ENCODE measurements at regions not wholly inside any gene's neighbourhood (a gene's known extent, or its start where the extent isn't known, plus 50 kb on each side); places are given as distances from the start of the nearest gene placed in this dataset.

- intact Hi-C loops (cut with DNase I; ENCODE audit: low total_unique reads): no loop called here
- H3K4me1 ChIP-seq: no peaks in the 10 kb centered on the region
- peaks cover 0 to 15% of the 10 kb centered on the region in 2 donors for H3K9me3 ChIP-seq
- H3K27me3 ChIP-seq: no peaks in the 10 kb centered on the region
- H3K4me3 ChIP-seq: no peak overlapping the region
- H3K36me3 ChIP-seq: no peaks in the 10 kb centered on the region
- no peak for DNase-seq (ENCODE audit: low spot score in 2 of 2)
- no peak overlapping the region for H3K27ac ChIP-seq
- TF ChIP-seq POLR2A (IDR thresholded peaks at IDR 0.05): no peak
- no peak for TF ChIP-seq CTCF (IDR thresholded peaks at IDR 0.05)
- no peak for TF ChIP-seq POLR2AphosphoS5 (IDR thresholded peaks at IDR 0.05)
Measured at GRCh38 chr18:64888956-64889355, 740.1 kb upstream of the LINC00305 start.

- intact Hi-C loops (cut with DNase I; ENCODE audit: low total_unique reads): no loop called here
- H3K27me3 ChIP-seq: no peaks in the 10 kb centered on the region
- H3K9me3 ChIP-seq: peaks cover 0 to 6% of the 10 kb centered on the region in 2 donors
- H3K27ac ChIP-seq: no peak overlapping the region
- no peak for DNase-seq (ENCODE audit: low spot score in 2 of 2)
- H3K4me1 ChIP-seq: no peaks in the 10 kb centered on the region
- no peak for TF ChIP-seq POLR2AphosphoS5 (IDR thresholded peaks at IDR 0.05)
- TF ChIP-seq CTCF (IDR thresholded peaks at IDR 0.05): no peak
- TF ChIP-seq POLR2A (IDR thresholded peaks at IDR 0.05): no peak
- H3K36me3 ChIP-seq: no peaks in the 10 kb centered on the region
- no peak overlapping the region for H3K4me3 ChIP-seq
Measured at GRCh38 chr18:64886995-64887394, 738.1 kb upstream of the LINC00305 start.

- Histone ChIP-seq H3K4me1 (no peaks in the 10 kb centered on the region), H3K36me3 (no peaks in the 10 kb centered on the region), H3K27me3 (no peaks in the 10 kb centered on the region), H3K9me3 (peaks cover 0 to 6% of the 10 kb centered on the region in 2 donors), H3K4me3 (no peak overlapping the region), H3K27ac (no peak overlapping the region)
- no peak for DNase-seq (ENCODE audit: low spot score in 2 of 2)
- TF ChIP-seq POLR2AphosphoS5 (IDR thresholded peaks at IDR 0.05) (no peak), CTCF (IDR thresholded peaks at IDR 0.05) (no peak), POLR2A (IDR thresholded peaks at IDR 0.05) (no peak)
- intact Hi-C loops (cut with DNase I; ENCODE audit: low total_unique reads): no loop called here
Measured at GRCh38 chr18:64882896-64883295, 734.0 kb upstream of the LINC00305 start.

GRCh38 chr18:64876833-64877232 lies 727.9 kb upstream of the LINC00305 start:
- Histone ChIP-seq H3K4me1 (no peaks in the 10 kb centered on the region), H3K27ac (no peak overlapping the region), H3K9me3 (no peaks in the 10 kb centered on the region), H3K4me3 (no peak overlapping the region), H3K27me3 (no peaks in the 10 kb centered on the region), H3K36me3 (no peaks in the 10 kb centered on the region)
- no peak for DNase-seq (ENCODE audit: low spot score in 2 of 2)
- TF ChIP-seq CTCF (IDR thresholded peaks at IDR 0.05) (no peak), POLR2AphosphoS5 (IDR thresholded peaks at IDR 0.05) (no peak), POLR2A (IDR thresholded peaks at IDR 0.05) (no peak)
- intact Hi-C loops (cut with DNase I; ENCODE audit: low total_unique reads): no loop called here

- H3K9me3 ChIP-seq: no peaks in the 10 kb centered on the region
- intact Hi-C loops (cut with DNase I; ENCODE audit: low total_unique reads): no loop called here
- H3K4me1 ChIP-seq: no peaks in the 10 kb centered on the region
- no peak overlapping the region for H3K4me3 ChIP-seq
- H3K27ac ChIP-seq: no peak overlapping the region
- no peaks in the 10 kb centered on the region for H3K27me3 ChIP-seq
- no peak for DNase-seq (ENCODE audit: low spot score in 2 of 2)
- no peaks in the 10 kb centered on the region for H3K36me3 ChIP-seq
- TF ChIP-seq CTCF (IDR thresholded peaks at IDR 0.05): no peak
- TF ChIP-seq POLR2A (IDR thresholded peaks at IDR 0.05): no peak
- no peak for TF ChIP-seq POLR2AphosphoS5 (IDR thresholded peaks at IDR 0.05)
Measured at GRCh38 chr18:64872710-64873458, 724.0 kb upstream of the LINC00305 start.
